ENCODE measurements at regions not wholly inside any gene's neighbourhood (a gene's known extent, or its start where the extent isn't known, plus 50 kb on each side); places are given as distances from the start of the nearest gene placed in this dataset.
A peak's percentile ranks its signal among the peaks of the same experiment; 100 is the strongest.
"Not testable (repeated sequence)": the region's sequence is repeated elsewhere in the genome, so short reads cannot be mapped to it uniquely, and the experiment has no call there.

DNA sequence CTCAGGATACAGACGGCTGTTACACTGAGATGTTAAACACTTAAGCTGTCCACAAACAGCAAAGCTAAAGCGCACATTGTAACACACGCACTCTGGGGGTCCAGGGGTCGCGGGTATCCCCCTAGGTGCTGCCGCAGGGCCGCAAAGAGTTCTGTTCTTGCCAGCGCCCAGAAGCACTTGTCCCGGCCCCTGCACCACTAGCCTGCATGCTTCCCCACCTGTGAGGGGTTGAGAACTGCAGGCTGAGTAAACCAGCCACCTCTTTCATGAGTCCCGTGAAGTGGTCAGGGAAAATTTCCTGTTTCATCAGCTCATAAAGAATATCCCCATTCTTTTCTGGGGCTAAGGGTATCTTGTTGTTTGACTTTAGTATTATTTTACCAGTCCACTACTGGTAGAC lies 154.4 kb upstream of the FBXL17 start:
- no peak overlapping the region for H3K27ac ChIP-seq (ENCODE audit: low read depth, low read length)
- H3K27me3 ChIP-seq (ENCODE audit: control insufficient read depth in 1 of 2, insufficient read depth in 2 of 2, low read length in 2 of 2), result no peaks in the 10 kb centered on the region
- H3K4me3 ChIP-seq (ENCODE audit: low read depth in 1 of 2, low read length in 2 of 2), result no peak overlapping the region

GRCh38 chr5:108532129-108532445 lies 150.2 kb upstream of the FBXL17 start:
- not testable (repeated sequence) for H3K9ac ChIP-seq (ENCODE audit: low read depth in 1 of 2, low read length in 2 of 2); H3K4me3 ChIP-seq (ENCODE audit: low read depth in 1 of 2, low read length in 2 of 2); H3K9me3 ChIP-seq (ENCODE audit: control insufficient read depth in 1 of 2, low read length in 2 of 2); H3K27ac ChIP-seq (ENCODE audit: low read depth, low read length); H3K27me3 ChIP-seq (ENCODE audit: control insufficient read depth in 1 of 2, insufficient read depth in 2 of 2, low read length in 2 of 2); H3K36me3 ChIP-seq (ENCODE audit: control insufficient read depth in 1 of 2, insufficient read depth in 2 of 2, low read length in 2 of 2)
- H3K4me1 ChIP-seq (ENCODE audit: control insufficient read depth in 1 of 2, insufficient read depth in 2 of 2, low read length in 2 of 2), result peaks cover 3 to 11% of the 10 kb centered on the region in 2 donors

More for the DNA sequence above, 154.4 kb upstream of the FBXL17 start:
- Histone ChIP-seq H3K36me3 (ENCODE audit: control insufficient read depth in 1 of 2, insufficient read depth in 2 of 2, low read length in 2 of 2) (no peaks in the 10 kb centered on the region), H3K4me1 (ENCODE audit: control insufficient read depth in 1 of 2, insufficient read depth in 2 of 2, low read length in 2 of 2) (peaks cover 3 to 6% of the 10 kb centered on the region in 2 donors), H3K9me3 (ENCODE audit: control insufficient read depth in 1 of 2, low read length in 2 of 2) (no peaks in the 10 kb centered on the region), H3K9ac (ENCODE audit: low read depth in 1 of 2, low read length in 2 of 2) (no peak overlapping the region)

DNA sequence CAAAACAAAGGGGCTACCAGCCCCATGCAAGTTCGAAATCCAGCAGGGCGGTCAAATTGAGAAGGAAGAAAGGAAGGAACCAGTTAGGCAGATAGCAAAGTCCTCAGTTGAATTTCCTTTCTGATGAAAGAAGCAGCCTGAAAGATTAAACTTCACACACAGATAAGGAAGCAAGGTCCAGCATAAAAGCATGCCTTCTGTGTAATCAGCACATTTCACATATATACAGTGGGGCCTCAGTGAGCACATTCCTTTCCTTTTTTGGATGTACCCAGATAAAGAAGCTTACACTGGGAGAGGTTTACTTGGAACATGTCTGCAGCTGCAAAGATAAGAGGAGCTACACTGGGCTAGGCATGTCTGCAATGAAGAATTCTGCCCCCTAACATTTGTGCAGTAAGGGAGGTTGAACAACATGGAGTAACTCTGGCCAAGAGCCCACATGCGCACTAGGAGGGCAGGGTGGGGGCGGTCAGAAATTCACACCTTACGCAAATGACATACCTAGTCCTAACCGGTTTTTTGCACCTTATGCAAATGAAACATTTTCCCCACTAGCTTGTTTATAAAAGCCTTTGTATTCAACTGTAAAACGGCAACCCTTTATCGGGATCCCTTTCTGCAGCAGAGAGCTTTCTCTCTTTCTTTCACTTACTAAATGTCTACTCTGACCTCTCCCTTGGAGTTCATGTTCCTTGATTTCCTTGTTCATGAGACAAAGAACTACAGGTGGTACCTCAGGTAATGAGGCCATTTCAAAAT lies 149.7 kb upstream of the FBXL17 start:
- Histone ChIP-seq H3K9ac (ENCODE audit: low read depth in 1 of 2, low read length in 2 of 2) (no peak overlapping the region), H3K4me3 (ENCODE audit: low read depth in 1 of 2, low read length in 2 of 2) (no peak overlapping the region), H3K4me1 (ENCODE audit: control insufficient read depth in 1 of 2, insufficient read depth in 2 of 2, low read length in 2 of 2) (peaks cover 3 to 11% of the 10 kb centered on the region in 2 donors), H3K9me3 (ENCODE audit: control insufficient read depth in 1 of 2, low read length in 2 of 2) (peaks cover 0 to 6% of the 10 kb centered on the region in 2 donors), H3K27ac (ENCODE audit: low read depth, low read length) (no peak overlapping the region), H3K36me3 (ENCODE audit: control insufficient read depth in 1 of 2, insufficient read depth in 2 of 2, low read length in 2 of 2) (no peaks in the 10 kb centered on the region), H3K27me3 (ENCODE audit: control insufficient read depth in 1 of 2, insufficient read depth in 2 of 2, low read length in 2 of 2) (no peaks in the 10 kb centered on the region)

DNA sequence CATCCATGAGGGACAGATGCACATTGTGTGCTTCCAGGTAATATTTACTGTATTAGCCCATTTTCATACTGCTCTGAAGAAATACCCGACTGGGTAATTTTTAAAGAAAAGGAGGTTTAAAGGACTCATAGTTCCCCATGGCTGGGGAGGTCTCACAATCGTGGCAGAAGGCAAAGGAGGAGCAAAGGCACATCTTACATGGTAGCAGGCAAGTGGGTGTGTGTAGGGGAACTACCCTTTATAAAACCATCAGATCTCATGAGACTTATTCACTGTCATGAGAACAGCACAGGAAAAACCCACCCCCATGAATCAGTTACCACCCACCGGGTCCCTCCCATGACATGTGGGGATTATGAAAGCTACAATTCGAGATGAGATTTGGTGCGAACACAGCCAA lies 148.8 kb upstream of the FBXL17 start:
- no peaks in the 10 kb centered on the region for H3K27me3 ChIP-seq (ENCODE audit: control insufficient read depth in 1 of 2, insufficient read depth in 2 of 2, low read length in 2 of 2)
- H3K9ac ChIP-seq (ENCODE audit: low read depth in 1 of 2, low read length in 2 of 2), result no peak overlapping the region
- no peak overlapping the region for H3K27ac ChIP-seq (ENCODE audit: low read depth, low read length)
- H3K9me3 ChIP-seq (ENCODE audit: control insufficient read depth in 1 of 2, low read length in 2 of 2), result peaks cover 0 to 6% of the 10 kb centered on the region in 2 donors
- peaks cover 3 to 11% of the 10 kb centered on the region in 2 donors for H3K4me1 ChIP-seq (ENCODE audit: control insufficient read depth in 1 of 2, insufficient read depth in 2 of 2, low read length in 2 of 2)
- H3K36me3 ChIP-seq (ENCODE audit: control insufficient read depth in 1 of 2, insufficient read depth in 2 of 2, low read length in 2 of 2), result no peaks in the 10 kb centered on the region
- H3K4me3 ChIP-seq (ENCODE audit: low read depth in 1 of 2, low read length in 2 of 2), result no peak overlapping the region

DNA sequence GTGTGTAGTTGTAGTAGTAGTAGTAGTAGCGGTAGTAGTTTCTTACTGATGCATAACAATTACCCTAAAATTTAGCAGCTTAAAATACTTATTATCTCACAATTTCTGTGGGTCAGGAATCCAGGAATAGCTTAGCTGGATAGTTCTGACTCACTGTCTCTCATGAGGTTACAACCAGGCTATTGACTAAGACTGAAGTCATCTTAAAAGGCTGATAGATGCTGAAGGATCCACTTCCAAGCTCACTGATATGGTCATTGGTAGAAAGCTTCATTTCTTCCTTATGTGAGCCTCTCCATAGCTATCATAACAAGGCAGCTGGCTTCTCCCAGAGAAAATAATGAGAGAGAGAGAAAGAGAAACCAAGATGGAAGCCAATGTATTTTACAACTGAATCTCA lies 147.5 kb upstream of the FBXL17 start:
- Histone ChIP-seq H3K9ac (ENCODE audit: low read depth in 1 of 2, low read length in 2 of 2) (no peak overlapping the region), H3K9me3 (ENCODE audit: control insufficient read depth in 1 of 2, low read length in 2 of 2) (peaks cover 0 to 6% of the 10 kb centered on the region in 2 donors), H3K36me3 (ENCODE audit: control insufficient read depth in 1 of 2, insufficient read depth in 2 of 2, low read length in 2 of 2) (no peaks in the 10 kb centered on the region), H3K27me3 (ENCODE audit: control insufficient read depth in 1 of 2, insufficient read depth in 2 of 2, low read length in 2 of 2) (no peaks in the 10 kb centered on the region), H3K27ac (ENCODE audit: low read depth, low read length) (no peak overlapping the region), H3K4me1 (ENCODE audit: control insufficient read depth in 1 of 2, insufficient read depth in 2 of 2, low read length in 2 of 2) (peaks cover 3 to 11% of the 10 kb centered on the region in 2 donors), H3K4me3 (ENCODE audit: low read depth in 1 of 2, low read length in 2 of 2) (no peak overlapping the region)

DNA sequence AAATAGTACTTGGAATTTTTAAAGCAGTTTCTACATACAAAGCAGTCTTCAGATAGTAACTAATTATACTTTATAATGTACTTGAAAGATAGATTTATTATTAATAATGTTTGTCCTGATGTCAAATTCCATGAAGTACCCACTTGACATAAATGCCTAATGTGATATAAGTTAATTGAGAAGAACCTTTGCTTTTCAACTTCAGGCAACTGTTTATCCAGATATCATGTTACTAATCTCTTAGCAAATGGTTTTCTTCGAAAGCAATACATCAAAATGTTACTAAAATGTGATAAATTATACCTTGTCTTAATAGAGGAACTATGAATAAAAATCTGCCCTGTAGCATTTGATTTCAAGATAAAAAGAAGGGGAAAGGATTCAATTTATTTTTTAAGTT lies 146.8 kb upstream of the FBXL17 start:
- H3K9me3 ChIP-seq (ENCODE audit: control insufficient read depth in 1 of 2, low read length in 2 of 2), result peaks cover 0 to 6% of the 10 kb centered on the region in 2 donors
- H3K36me3 ChIP-seq (ENCODE audit: control insufficient read depth in 1 of 2, insufficient read depth in 2 of 2, low read length in 2 of 2), result no peaks in the 10 kb centered on the region
- no peaks in the 10 kb centered on the region for H3K27me3 ChIP-seq (ENCODE audit: control insufficient read depth in 1 of 2, insufficient read depth in 2 of 2, low read length in 2 of 2)
- peaks cover 3 to 17% of the 10 kb centered on the region in 2 donors for H3K4me1 ChIP-seq (ENCODE audit: control insufficient read depth in 1 of 2, insufficient read depth in 2 of 2, low read length in 2 of 2)
- H3K9ac ChIP-seq (ENCODE audit: low read depth in 1 of 2, low read length in 2 of 2), result no peak overlapping the region
- H3K27ac ChIP-seq (ENCODE audit: low read depth, low read length), result no peak overlapping the region
- H3K4me3 ChIP-seq (ENCODE audit: low read depth in 1 of 2, low read length in 2 of 2), result no peak overlapping the region

- H3K27ac ChIP-seq (ENCODE audit: low read depth, low read length), result no peak overlapping the region
- no peaks in the 10 kb centered on the region for H3K27me3 ChIP-seq (ENCODE audit: control insufficient read depth in 1 of 2, insufficient read depth in 2 of 2, low read length in 2 of 2)
- H3K9ac ChIP-seq (ENCODE audit: low read depth in 1 of 2, low read length in 2 of 2), result no peak overlapping the region
Measured at GRCh38 chr5:108524564-108524963, 142.7 kb upstream of the FBXL17 start.

DNA sequence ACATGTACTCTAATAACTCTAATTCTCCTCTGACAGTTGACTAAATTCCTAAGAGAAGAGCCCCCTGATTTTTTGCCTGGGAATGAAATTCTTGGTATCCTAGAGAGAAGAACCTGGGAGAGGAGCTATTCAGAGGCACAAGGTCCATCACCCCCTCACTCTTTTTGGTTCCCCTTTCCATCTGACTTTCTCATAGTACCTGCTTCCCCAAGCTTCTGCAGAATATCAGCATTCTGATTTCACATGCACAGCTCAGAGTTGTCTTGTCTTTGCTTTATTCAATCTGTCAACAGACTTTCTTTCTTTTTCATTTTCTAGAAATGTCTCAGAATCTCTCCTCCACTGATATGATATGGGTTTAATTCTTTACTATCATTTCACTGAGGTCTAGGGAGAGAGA lies 141.5 kb upstream of the FBXL17 start:
- H3K9ac ChIP-seq (ENCODE audit: low read depth in 1 of 2, low read length in 2 of 2), result no peak overlapping the region
- H3K9me3 ChIP-seq (ENCODE audit: control insufficient read depth in 1 of 2, low read length in 2 of 2), result no peaks in the 10 kb centered on the region
- no peak overlapping the region for H3K4me3 ChIP-seq (ENCODE audit: low read depth in 1 of 2, low read length in 2 of 2)
- H3K4me1 ChIP-seq (ENCODE audit: control insufficient read depth in 1 of 2, insufficient read depth in 2 of 2, low read length in 2 of 2), result peaks cover 0 to 22% of the 10 kb centered on the region in 2 donors
- H3K27me3 ChIP-seq (ENCODE audit: control insufficient read depth in 1 of 2, insufficient read depth in 2 of 2, low read length in 2 of 2), result no peaks in the 10 kb centered on the region
- H3K36me3 ChIP-seq (ENCODE audit: control insufficient read depth in 1 of 2, insufficient read depth in 2 of 2, low read length in 2 of 2), result no peaks in the 10 kb centered on the region
- no peak overlapping the region for H3K27ac ChIP-seq (ENCODE audit: low read depth, low read length)

More at GRCh38 chr5:108524564-108524963, 142.7 kb upstream of the FBXL17 start:
- Histone ChIP-seq H3K4me1 (ENCODE audit: control insufficient read depth in 1 of 2, insufficient read depth in 2 of 2, low read length in 2 of 2) (peaks cover 0 to 22% of the 10 kb centered on the region in 2 donors), H3K9me3 (ENCODE audit: control insufficient read depth in 1 of 2, low read length in 2 of 2) (no peaks in the 10 kb centered on the region), H3K4me3 (ENCODE audit: low read depth in 1 of 2, low read length in 2 of 2) (no peak overlapping the region), H3K36me3 (ENCODE audit: control insufficient read depth in 1 of 2, insufficient read depth in 2 of 2, low read length in 2 of 2) (no peaks in the 10 kb centered on the region)

DNA sequence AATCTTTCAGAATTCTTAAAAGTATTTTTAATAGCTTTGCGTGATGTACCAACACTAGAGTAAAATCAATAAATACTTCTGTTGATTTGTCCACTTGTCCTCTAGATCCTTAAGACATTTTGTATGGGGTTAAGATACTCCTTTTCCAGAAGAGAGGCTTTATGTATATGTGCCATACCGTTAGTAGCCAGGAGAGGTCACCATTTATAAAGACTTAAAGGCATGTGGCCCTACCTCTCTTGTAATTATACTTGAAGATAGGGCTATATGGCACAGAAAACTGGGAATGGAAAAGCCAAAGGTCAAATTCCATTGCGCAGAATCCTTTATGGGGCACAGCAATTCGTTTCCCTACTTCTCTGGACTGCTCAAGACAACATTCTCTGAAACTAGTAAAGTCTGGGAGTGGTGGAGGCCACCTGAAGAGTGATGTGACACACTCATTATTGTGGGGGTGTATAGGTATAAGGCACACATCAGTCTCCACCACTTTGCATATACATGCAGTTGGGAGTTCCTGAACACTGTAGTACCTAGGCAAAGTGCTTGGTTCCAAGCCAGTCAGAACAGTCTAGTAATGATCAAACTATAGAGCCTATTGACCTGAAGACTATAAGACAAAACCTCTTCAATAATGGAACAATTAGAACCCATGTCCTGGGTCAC lies 140.1 kb upstream of the FBXL17 start:
- Histone ChIP-seq H3K9ac (ENCODE audit: low read depth in 1 of 2, low read length in 2 of 2) (no peak overlapping the region), H3K27ac (ENCODE audit: low read depth, low read length) (no peak overlapping the region)

GRCh38 chr5:108521011-108521700 lies 139.3 kb upstream of the FBXL17 start:
- H3K9ac ChIP-seq (ENCODE audit: low read depth in 1 of 2, low read length in 2 of 2), result no peak overlapping the region
- H3K4me3 ChIP-seq (ENCODE audit: low read depth in 1 of 2, low read length in 2 of 2), result no peak overlapping the region
- H3K36me3 ChIP-seq (ENCODE audit: control insufficient read depth in 1 of 2, insufficient read depth in 2 of 2, low read length in 2 of 2), result no peaks in the 10 kb centered on the region
- no peaks in the 10 kb centered on the region for H3K27me3 ChIP-seq (ENCODE audit: control insufficient read depth in 1 of 2, insufficient read depth in 2 of 2, low read length in 2 of 2)
- H3K27ac ChIP-seq (ENCODE audit: low read depth, low read length), result no peak overlapping the region
- H3K9me3 ChIP-seq (ENCODE audit: control insufficient read depth in 1 of 2, low read length in 2 of 2), result no peaks in the 10 kb centered on the region
- peaks cover 7 to 36% of the 10 kb centered on the region in 2 donors for H3K4me1 ChIP-seq (ENCODE audit: control insufficient read depth in 1 of 2, insufficient read depth in 2 of 2, low read length in 2 of 2)

More for the DNA sequence above, 140.1 kb upstream of the FBXL17 start:
- H3K36me3 ChIP-seq (ENCODE audit: control insufficient read depth in 1 of 2, insufficient read depth in 2 of 2, low read length in 2 of 2), result no peaks in the 10 kb centered on the region
- H3K27me3 ChIP-seq (ENCODE audit: control insufficient read depth in 1 of 2, insufficient read depth in 2 of 2, low read length in 2 of 2), result no peaks in the 10 kb centered on the region
- peak overlapping the region in 1 of 2 donors; percentile 35 for H3K4me3 ChIP-seq (ENCODE audit: low read depth in 1 of 2, low read length in 2 of 2)
- H3K9me3 ChIP-seq (ENCODE audit: control insufficient read depth in 1 of 2, low read length in 2 of 2), result no peaks in the 10 kb centered on the region
- peaks cover 0 to 29% of the 10 kb centered on the region in 2 donors for H3K4me1 ChIP-seq (ENCODE audit: control insufficient read depth in 1 of 2, insufficient read depth in 2 of 2, low read length in 2 of 2)
